ENCODE measurements at regions not wholly inside any gene's neighbourhood (a gene's known extent, or its start where the extent isn't known, plus 50 kb on each side); places are given as distances from the start of the nearest gene placed in this dataset.

GRCh38 chr9:14451949-14452348 lies 138.0 kb upstream of the NFIB start:
- TF ChIP-seq CTCF (IDR thresholded peaks at IDR 0.05; ENCODE audit: insufficient read depth, low read depth, low read length) (no peak), EZH2 (IDR thresholded peaks at IDR 0.05; ENCODE audit: insufficient read depth, low read length) (no peak)
